ENCODE measurements at regions not wholly inside any gene's neighbourhood (a gene's known extent, or its start where the extent isn't known, plus 50 kb on each side); places are given as distances from the start of the nearest gene placed in this dataset.

DNA sequence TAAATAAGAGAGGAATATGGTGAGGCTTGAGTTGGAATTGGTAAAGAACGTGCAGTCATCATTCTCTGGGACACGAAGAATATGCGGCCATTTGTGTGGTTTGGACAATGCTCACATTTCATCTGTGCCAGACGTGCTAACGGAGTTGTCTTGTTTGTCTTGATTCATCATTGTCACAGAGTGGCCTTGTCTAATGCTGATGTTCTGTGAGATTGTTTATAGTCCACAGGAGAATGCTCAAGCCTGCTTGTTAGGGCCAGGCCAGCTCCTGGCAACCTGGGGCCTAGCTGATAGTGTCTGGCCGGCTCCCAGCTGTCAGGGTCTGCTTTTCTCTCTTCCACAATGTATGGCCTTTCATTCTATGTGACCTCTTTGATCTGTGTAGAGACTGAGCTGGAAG lies 384.7 kb downstream of the EDEM1 start:
- Mint-ChIP-seq H3K27me3 (ENCODE audit: low read depth) (no peaks in the 10 kb centered on the region), H3K4me1 (peaks cover 4% of the 10 kb centered on the region), H3K36me3 (ENCODE audit: low read depth) (no peaks in the 10 kb centered on the region), H3K27ac (no peak overlapping the region), H3K4me3 (no peak overlapping the region), H3K9me3 (no peaks in the 10 kb centered on the region)
- TF ChIP-seq, protein P1, sequence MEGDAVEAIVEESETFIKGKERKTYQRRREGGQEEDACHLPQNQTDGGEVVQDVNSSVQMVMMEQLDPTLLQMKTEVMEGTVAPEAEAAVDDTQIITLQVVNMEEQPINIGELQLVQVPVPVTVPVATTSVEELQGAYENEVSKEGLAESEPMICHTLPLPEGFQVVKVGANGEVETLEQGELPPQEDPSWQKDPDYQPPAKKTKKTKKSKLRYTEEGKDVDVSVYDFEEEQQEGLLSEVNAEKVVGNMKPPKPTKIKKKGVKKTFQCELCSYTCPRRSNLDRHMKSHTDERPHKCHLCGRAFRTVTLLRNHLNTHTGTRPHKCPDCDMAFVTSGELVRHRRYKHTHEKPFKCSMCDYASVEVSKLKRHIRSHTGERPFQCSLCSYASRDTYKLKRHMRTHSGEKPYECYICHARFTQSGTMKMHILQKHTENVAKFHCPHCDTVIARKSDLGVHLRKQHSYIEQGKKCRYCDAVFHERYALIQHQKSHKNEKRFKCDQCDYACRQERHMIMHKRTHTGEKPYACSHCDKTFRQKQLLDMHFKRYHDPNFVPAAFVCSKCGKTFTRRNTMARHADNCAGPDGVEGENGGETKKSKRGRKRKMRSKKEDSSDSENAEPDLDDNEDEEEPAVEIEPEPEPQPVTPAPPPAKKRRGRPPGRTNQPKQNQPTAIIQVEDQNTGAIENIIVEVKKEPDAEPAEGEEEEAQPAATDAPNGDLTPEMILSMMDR (IDR thresholded peaks at IDR 0.05; ENCODE audit: unreplicated experiment in 3 of 3): no peak

- no peak overlapping the region for H3K27ac Mint-ChIP-seq
- H3K9me3 Mint-ChIP-seq: no peaks in the 10 kb centered on the region
- peaks cover 4% of the 10 kb centered on the region for H3K27me3 Mint-ChIP-seq (ENCODE audit: low read depth)
- TF ChIP-seq, protein P1 (IDR thresholded peaks at IDR 0.05; ENCODE audit: unreplicated experiment in 3 of 3): no peak
- H3K4me1 Mint-ChIP-seq: peaks cover 4% of the 10 kb centered on the region
- H3K4me3 Mint-ChIP-seq: no peak overlapping the region
- H3K36me3 Mint-ChIP-seq (ENCODE audit: low read depth): no peaks in the 10 kb centered on the region
Measured at GRCh38 chr3:5576277-5577011, 388.9 kb downstream of the EDEM1 start.

GRCh38 chr3:5579139-5579602 lies 391.7 kb downstream of the EDEM1 start:
- Mint-ChIP-seq H3K4me3 (no peak overlapping the region), H3K9me3 (no peaks in the 10 kb centered on the region), H3K27ac (no peak overlapping the region), H3K27me3 (ENCODE audit: low read depth) (peaks cover 4% of the 10 kb centered on the region), H3K4me1 (peaks cover 4% of the 10 kb centered on the region), H3K36me3 (ENCODE audit: low read depth) (no peaks in the 10 kb centered on the region)
- TF ChIP-seq, protein P1 (IDR thresholded peaks at IDR 0.05; ENCODE audit: unreplicated experiment in 3 of 3): no peak

DNA sequence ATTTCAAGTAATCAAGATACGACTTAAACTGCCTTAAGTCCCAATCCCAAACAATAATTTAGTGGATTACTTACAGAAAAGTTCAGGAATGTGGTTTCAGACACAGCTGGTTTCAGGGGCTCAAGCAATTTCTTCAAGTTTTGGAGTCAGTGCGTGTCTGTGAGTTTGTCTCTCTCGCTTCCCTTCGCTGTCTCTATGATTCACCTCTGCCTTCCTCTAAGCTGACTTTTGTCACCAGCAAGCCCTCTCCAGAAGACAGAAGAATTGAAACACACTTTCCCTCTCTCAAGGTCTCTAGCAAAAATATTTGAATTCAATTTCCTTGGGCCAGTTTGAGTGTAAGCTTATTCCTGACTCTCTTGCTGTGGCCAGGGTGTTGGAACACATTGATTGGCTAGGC lies 392.4 kb downstream of the EDEM1 start:
- Mint-ChIP-seq H3K9me3 (no peaks in the 10 kb centered on the region), H3K4me1 (peaks cover 4% of the 10 kb centered on the region), H3K27me3 (ENCODE audit: low read depth) (peaks cover 4% of the 10 kb centered on the region), H3K36me3 (ENCODE audit: low read depth) (no peaks in the 10 kb centered on the region), H3K27ac (no peak overlapping the region), H3K4me3 (no peak overlapping the region)
- TF ChIP-seq, protein P1 (IDR thresholded peaks at IDR 0.05; ENCODE audit: unreplicated experiment in 3 of 3): no peak

- Mint-ChIP-seq H3K27ac (no peak overlapping the region), H3K36me3 (ENCODE audit: low read depth) (no peaks in the 10 kb centered on the region), H3K4me1 (no peaks in the 10 kb centered on the region), H3K9me3 (no peaks in the 10 kb centered on the region), H3K4me3 (no peak overlapping the region), H3K27me3 (ENCODE audit: low read depth) (peaks cover 4% of the 10 kb centered on the region)
- TF ChIP-seq, protein P1 (IDR thresholded peaks at IDR 0.05; ENCODE audit: unreplicated experiment in 3 of 3): no peak
Measured at GRCh38 chr3:5580826-5581225, 393.3 kb downstream of the EDEM1 start.

- H3K4me1 Mint-ChIP-seq: no peaks in the 10 kb centered on the region
- no peaks in the 10 kb centered on the region for H3K9me3 Mint-ChIP-seq
- peaks cover 4% of the 10 kb centered on the region for H3K27me3 Mint-ChIP-seq (ENCODE audit: low read depth)
- H3K4me3 Mint-ChIP-seq: no peak overlapping the region
- H3K36me3 Mint-ChIP-seq (ENCODE audit: low read depth): no peaks in the 10 kb centered on the region
- H3K27ac Mint-ChIP-seq: no peak overlapping the region
- TF ChIP-seq, protein P1 (IDR thresholded peaks at IDR 0.05; ENCODE audit: unreplicated experiment in 3 of 3): no peak
Measured at GRCh38 chr3:5581743-5582142, 394.2 kb downstream of the EDEM1 start.
